ENCODE measurements at regions not wholly inside any gene's neighbourhood (a gene's known extent, or its start where the extent isn't known, plus 50 kb on each side); places are given as distances from the start of the nearest gene placed in this dataset.

DNA sequence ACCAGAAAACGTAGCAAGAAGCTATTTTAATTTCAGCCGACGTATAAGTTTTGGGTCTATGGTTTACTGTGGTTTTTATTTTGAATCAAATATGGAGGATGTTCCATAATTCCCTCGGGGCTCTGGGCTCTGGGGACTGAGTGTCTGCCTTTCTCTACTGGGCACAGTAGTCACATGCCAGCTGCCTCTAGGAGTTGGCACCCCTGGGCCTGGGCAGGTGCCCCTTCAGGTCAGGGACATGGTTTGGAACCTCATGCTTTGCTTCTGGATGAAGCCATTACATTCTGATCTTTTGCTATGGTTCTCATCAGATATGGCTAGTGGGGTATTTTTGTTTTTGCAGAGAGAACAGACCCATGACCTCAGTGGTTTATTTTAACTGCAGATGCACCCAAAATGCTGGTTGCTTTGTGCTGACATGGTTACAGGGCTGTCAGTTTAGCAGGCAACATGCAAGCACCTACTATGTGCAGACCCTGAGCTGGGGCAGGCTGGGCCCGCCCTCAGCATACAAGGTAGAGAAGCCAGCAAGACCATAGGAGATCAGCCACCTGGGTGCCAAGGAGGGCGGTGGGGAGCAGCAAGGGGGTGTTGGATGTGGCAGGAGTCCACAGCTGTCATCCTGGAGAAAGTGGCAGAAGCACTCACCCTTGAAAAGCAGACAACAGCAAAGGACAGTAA lies 54.5 kb upstream of the PSD2 start:
- no peak overlapping the region for H3K4me3 ChIP-seq (replicated peaks; ENCODE audit: low read depth, low read length)
- no peak for DNase-seq (ENCODE audit: low read depth)
- TF ChIP-seq, protein P1, sequence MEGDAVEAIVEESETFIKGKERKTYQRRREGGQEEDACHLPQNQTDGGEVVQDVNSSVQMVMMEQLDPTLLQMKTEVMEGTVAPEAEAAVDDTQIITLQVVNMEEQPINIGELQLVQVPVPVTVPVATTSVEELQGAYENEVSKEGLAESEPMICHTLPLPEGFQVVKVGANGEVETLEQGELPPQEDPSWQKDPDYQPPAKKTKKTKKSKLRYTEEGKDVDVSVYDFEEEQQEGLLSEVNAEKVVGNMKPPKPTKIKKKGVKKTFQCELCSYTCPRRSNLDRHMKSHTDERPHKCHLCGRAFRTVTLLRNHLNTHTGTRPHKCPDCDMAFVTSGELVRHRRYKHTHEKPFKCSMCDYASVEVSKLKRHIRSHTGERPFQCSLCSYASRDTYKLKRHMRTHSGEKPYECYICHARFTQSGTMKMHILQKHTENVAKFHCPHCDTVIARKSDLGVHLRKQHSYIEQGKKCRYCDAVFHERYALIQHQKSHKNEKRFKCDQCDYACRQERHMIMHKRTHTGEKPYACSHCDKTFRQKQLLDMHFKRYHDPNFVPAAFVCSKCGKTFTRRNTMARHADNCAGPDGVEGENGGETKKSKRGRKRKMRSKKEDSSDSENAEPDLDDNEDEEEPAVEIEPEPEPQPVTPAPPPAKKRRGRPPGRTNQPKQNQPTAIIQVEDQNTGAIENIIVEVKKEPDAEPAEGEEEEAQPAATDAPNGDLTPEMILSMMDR (IDR thresholded peaks at IDR 0.05; ENCODE audit: low read length, missing control alignments) = no peak

DNA sequence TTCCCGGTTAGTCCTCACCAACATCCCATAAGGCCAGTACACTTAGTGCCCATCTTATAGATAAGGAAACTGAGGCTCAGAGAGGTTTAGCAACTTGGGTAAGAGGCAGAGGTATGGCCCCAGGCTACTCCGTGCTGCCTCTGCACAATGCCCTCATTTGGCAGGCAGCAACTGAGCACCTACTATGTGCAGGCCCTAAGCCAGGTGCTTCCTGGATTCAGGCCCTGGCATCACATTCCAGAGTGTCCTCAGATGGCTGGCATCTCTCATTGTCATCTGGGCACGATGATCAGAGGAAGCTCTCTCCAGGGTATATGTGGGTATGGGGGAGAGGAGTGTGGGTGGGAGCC lies 53.8 kb upstream of the PSD2 start:
- no peak for DNase-seq (ENCODE audit: low read depth)
- H3K4me3 ChIP-seq (replicated peaks; ENCODE audit: low read depth, low read length) = no peak overlapping the region
- TF ChIP-seq, protein P1 (IDR thresholded peaks at IDR 0.05; ENCODE audit: low read length, missing control alignments) = no peak

DNA sequence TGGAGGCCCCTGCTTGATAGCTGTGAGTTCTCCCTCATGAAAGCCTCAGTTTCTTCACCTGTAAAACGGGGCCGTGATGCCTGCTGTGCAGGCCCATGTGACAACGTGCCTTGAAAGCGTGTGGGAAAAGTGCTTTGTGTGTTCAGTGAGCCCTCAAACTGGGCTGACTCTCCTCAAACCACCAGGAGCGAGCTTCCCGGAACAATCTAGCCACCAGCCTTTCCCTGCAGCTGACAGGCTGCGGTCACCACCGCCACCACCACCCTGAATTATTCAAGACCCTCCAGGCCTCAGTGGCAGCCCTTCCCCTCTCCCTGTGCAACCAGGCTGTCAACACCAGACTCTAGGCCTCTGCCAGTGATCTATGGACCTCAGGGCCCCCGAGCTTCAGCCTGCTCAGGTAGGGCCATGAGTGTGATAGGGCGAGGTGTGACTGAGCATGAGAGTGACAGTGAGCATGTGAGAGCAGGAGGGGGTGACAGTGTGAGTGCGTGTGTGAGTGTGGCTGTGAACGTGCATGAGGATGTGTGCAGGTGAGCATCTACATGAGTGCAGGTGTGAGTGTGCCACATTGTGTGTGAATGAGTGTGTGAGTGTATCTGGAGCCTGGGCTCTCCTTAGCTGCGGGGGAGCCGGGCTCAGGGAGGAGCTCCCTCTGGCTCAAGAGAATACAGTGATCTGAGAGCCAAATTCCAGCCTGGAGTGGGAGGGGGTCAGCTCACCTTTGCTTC lies 53.3 kb upstream of the PSD2 start:
- TF ChIP-seq, protein P1 (IDR thresholded peaks at IDR 0.05; ENCODE audit: low read length, missing control alignments) = no peak
- no peak overlapping the region for H3K4me3 ChIP-seq (replicated peaks; ENCODE audit: low read depth, low read length)

DNA sequence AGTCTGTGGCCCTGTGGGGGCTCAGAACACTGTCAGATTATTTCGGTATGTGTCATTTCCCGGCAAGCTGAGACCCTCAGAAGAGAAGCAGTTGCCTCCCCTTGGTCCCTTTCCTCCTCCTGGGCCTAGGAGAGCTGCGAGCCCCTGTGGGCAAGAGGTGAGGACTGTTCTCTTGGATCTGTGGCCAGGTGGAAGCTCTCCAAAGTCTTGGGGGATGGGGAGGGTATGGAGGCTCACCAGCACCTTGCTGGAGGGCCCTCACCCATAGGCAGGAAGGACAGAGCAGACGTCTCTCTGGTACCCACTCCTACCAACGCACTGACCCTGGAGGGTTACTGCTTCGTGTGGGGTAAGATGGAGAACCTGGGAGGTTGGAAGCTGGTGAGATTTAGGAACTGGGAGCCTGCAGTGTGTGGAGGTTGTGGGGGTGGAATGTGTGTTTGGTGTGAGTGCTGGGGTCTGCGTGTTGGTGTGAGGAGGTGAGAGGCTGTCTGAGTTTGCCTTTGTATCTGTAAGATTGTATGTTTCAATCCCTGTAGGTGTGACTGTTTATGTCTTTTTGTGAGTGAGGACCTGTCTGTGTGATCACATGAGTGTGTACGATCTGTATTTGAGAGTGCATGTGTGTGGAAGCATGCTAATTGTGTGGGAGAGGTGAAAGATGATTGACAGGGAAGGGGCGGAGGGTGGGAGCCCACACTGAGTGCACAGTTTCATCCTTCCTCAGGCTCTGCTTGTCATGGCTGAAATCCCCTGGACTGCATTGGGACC lies 52.4 kb upstream of the PSD2 start:
- TF ChIP-seq, protein P1 (IDR thresholded peaks at IDR 0.05; ENCODE audit: low read length, missing control alignments) = no peak
- no peak overlapping the region for H3K4me3 ChIP-seq (replicated peaks; ENCODE audit: low read depth, low read length)
- no peak for DNase-seq (ENCODE audit: low read depth)

More for the DNA sequence above, 53.3 kb upstream of the PSD2 start:
- DNase-seq (ENCODE audit: low read depth) = no peak

DNA sequence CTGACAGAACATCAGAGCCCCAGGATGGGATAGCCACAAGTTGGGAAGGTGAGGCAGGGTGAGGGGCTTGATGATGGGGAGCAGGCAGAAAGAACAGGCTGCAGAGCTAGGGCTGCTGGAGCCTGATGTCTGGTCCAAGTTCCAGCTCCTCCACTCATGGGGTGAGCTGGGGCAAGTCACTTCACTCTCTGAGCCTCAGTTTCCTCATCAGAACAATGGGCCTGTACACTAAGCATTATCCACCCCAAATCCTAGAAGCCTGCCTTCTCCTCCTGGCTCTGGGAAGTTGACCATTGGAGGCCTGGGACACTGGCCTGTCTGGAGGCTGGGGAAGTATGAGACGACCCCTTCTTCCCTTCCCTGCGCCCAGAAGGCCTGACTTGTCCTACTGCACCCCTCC lies 51.8 kb upstream of the PSD2 start:
- TF ChIP-seq, protein P1 (IDR thresholded peaks at IDR 0.05; ENCODE audit: low read length, missing control alignments) = no peak
- DNase-seq (ENCODE audit: low read depth) = no peak
- H3K4me3 ChIP-seq (replicated peaks; ENCODE audit: low read depth, low read length) = no peak overlapping the region

DNA sequence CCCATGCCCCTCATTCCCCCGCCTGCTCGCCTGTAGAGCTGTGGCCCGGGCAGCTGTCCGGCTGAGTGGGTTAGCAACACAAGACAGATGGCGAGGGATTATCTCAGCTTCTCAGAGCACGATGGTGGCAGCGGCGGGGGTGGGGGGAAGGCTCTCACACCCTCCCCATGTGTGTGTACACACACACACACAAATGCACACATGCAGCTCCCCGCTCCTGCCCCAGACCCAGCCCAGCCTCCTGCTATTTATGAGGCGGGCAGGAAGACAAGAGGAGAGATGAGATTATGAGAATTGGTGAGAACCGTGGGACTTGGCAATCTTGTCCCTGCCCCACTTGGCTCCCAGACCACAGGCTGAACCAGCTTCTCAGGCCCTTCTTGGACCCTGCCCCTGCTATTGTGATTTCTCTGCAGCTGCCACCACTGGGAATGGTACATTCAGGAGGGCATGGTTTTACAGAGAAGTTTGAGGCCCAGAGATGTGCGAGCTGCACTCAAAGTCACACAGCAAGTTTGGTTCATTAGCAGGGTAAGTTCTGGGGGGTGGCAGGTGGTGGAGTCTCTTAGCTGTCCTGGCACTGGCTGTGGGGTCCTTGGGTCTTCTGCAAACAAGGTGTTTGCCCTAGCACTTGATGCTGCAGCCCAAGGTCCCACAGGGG lies 51.0 kb upstream of the PSD2 start:
- DNase-seq (ENCODE audit: low read depth) = no peak
- H3K4me3 ChIP-seq (replicated peaks; ENCODE audit: low read depth, low read length) = no peak overlapping the region
- TF ChIP-seq, protein P1 (IDR thresholded peaks at IDR 0.05; ENCODE audit: low read length, missing control alignments) = no peak
